K562 (cell line): ENCODE measurements at regions not wholly inside any gene's neighbourhood (a gene's known extent, or its start where the extent isn't known, plus 50 kb on each side); places are given as distances from the start of the nearest gene placed in this dataset.

ENCODE experiments used
- ATAC-seq: fragments of 200-7000 bp; cut with Tn5 transposase; 3 replicates; pipeline ENCODE4 v1.9.1; 2020; ENCODE audit warnings: moderate library complexity
- BruUV-seq: library from RNA; stranded (reverse); fragments of 400-500 nt; replicated peaks from 2 replicates; lab custom pipeline; 2021; lab: Mats Ljungman, UMichigan
- CTCF ChIA-PET: fragments of 300-600 bp; formaldehyde crosslinking; extraction: SDS; loops from one replicate; lab custom pipeline; 2021; ENCODE audit warnings: low intra/inter-chr PET ratio; lab: Yijun Ruan, JAX
- POLR2A ChIA-PET: fragments of 300-600, 350-650 bp; sonication (Branson Sonifier 250); formaldehyde crosslinking; extraction: SDS; loops from one replicate; lab custom pipeline; 2021; ENCODE audit warnings: antibody characterized with exemption, inconsistent platforms; lab: Yijun Ruan, JAX
- DNase-seq, 4 experiments: peaks; one replicate each; pipeline versions ENCODE4 v3.0.0 to v3.0.0-alpha.2; 2011 to 2018; ENCODE audit warnings: low spot score in 3 of 4, mixed read lengths in 3 of 4; ENCODE audit errors: extremely low read depth in 1 of 4
- FAIRE-seq: peaks from 2 replicates; lab custom pipeline; 2011; peaks lifted over from hg19 to GRCh38; lab: Jason Lieb, UNC
- H2AFZ ChIP-seq: 2 replicates; pipeline ENCODE4 v1.6.0; 2011; ENCODE audit warnings: low read depth, low read length, control low read depth, inconsistent platforms
- H3K27ac ChIP-seq: fragments of 200-600 bp; 3 replicates; pipeline ENCODE4 v1.8.0; 2011; ENCODE audit warnings: low read depth, mild to moderate bottlenecking, control low read depth, inconsistent platforms, low read length, moderate library complexity, mixed read lengths; ENCODE audit errors: extremely low read depth
- H3K27me3 ChIP-seq, 2 experiments: fragments of 300-600 bp in 1 of 2; 2 replicates in 1 of 2; 3 replicates in 1 of 2; pipeline versions ENCODE4 v1.6.0 to v1.8.0; 2011; ENCODE audit warnings: inconsistent platforms in 2 of 2, low read length in 2 of 2, mild to moderate bottlenecking in 1 of 2, mixed read lengths in 1 of 2, moderate library complexity in 1 of 2; ENCODE audit not compliant: control insufficient read depth in 2 of 2, insufficient read depth in 2 of 2
- H3K36me3 ChIP-seq: fragments of 300-600 bp; 3 replicates; pipeline ENCODE4 v1.8.0; 2011; ENCODE audit warnings: mild to moderate bottlenecking, low read length, inconsistent platforms; ENCODE audit not compliant: control insufficient read depth, insufficient read depth
- H3K4me1 ChIP-seq, 2 experiments: fragments of 200-600 bp in 1 of 2; replicated peaks in 1 of 2; 2 replicates in 1 of 2; 3 replicates in 1 of 2; pipeline versions ENCODE4 v1.5.1 to v1.8.0; 2011; ENCODE audit warnings: inconsistent platforms in 2 of 2, low read length in 2 of 2, mild to moderate bottlenecking in 1 of 2, mixed read lengths in 1 of 2, moderate library complexity in 1 of 2; ENCODE audit not compliant: control insufficient read depth in 2 of 2, insufficient read depth in 2 of 2
- H3K4me2 ChIP-seq: 2 replicates; pipeline ENCODE4 v1.6.1; 2011; ENCODE audit warnings: low read length, control low read depth, inconsistent platforms, mixed read lengths; ENCODE audit not compliant: insufficient read depth
- H3K4me3 ChIP-seq: fragments of 200-600 bp; sonication (generic), shearing (Covaris generic); 2 replicates; pipeline ENCODE4 v1.5.1; 2016; ENCODE audit warnings: control low read depth, inconsistent platforms
- H3K79me2 ChIP-seq: fragments of 200-600 bp; 3 replicates; pipeline ENCODE4 v1.8.0; 2011; ENCODE audit warnings: low read length, inconsistent platforms; ENCODE audit not compliant: control insufficient read depth, insufficient read depth
- H3K9ac ChIP-seq, 2 experiments: 2 replicates each; pipeline versions ENCODE4 v1.6.0 to v1.6.1; 2011; ENCODE audit warnings: low read depth in 2 of 2, low read length in 2 of 2, control low read depth in 1 of 2, inconsistent platforms in 1 of 2, mild to moderate bottlenecking in 1 of 2, mixed read lengths in 1 of 2; ENCODE audit not compliant: insufficient read depth in 1 of 2
- H3K9me1 ChIP-seq: one replicate; pipeline ENCODE4 v1.6.0; 2011; ENCODE audit warnings: inconsistent platforms, mild to moderate bottlenecking, low read length, moderate library complexity; ENCODE audit not compliant: control insufficient read depth, insufficient read depth
- H3K9me3 ChIP-seq: replicated peaks from 2 replicates; pipeline ENCODE4 v1.5.1; 2011; ENCODE audit warnings: low read depth, low read length, inconsistent platforms; ENCODE audit not compliant: control insufficient read depth, insufficient read depth
- H4K20me1 ChIP-seq: replicated peaks from 2 replicates; pipeline ENCODE4 v1.6.1; 2011; ENCODE audit warnings: low read length, inconsistent platforms, mixed read lengths; ENCODE audit not compliant: control insufficient read depth, insufficient read depth
- CHD1 ChIP-seq: fragments of 200-600 bp; sonication (generic); IDR thresholded peaks from one replicate; pipeline ENCODE4 v1.6.1; 2012; ENCODE audit warnings: mild to moderate bottlenecking, moderate library complexity, low read length, inconsistent platforms
- GMEB1 ChIP-seq: fragments of 250-450 bp; sonication (Bioruptor Pico); IDR thresholded peaks from 2 replicates; pipeline ENCODE4 v1.4.0; 2020; ENCODE audit warnings: mild to moderate bottlenecking
- ILF3 ChIP-seq: fragments of 450-650 bp; IDR thresholded peaks from 2 replicates; pipeline ENCODE4 v1.6.1; 2018; ENCODE audit warnings: antibody characterized with exemption, mild to moderate bottlenecking, moderate library complexity, borderline replicate concordance
- NFXL1 ChIP-seq: fragments of 450-650 bp; formaldehyde crosslinking; IDR thresholded peaks from 2 replicates; pipeline ENCODE4 v1.4.0; 2021; ENCODE audit warnings: mild to moderate bottlenecking
- POLR2G ChIP-seq: fragments of 200-400 bp; formaldehyde crosslinking; IDR thresholded peaks from 2 replicates; pipeline ENCODE4 v1.6.1; 2017; ENCODE audit warnings: low read depth, mild to moderate bottlenecking, antibody characterized with exemption, low read length, moderate library complexity
- ZNF551 ChIP-seq: fragments of 250-450 bp; sonication (Bioruptor Pico); IDR thresholded peaks from 2 replicates; pipeline ENCODE4 v1.5.0; 2021; ENCODE audit warnings: mild to moderate bottlenecking, moderate library complexity
- WGBS: fragments of 100-300 bp; shearing (Covaris generic); methylation state at CpG from one replicate; pipeline ENCODE4 v1.1.6; 2016; ENCODE audit warnings: low coverage, mixed read lengths; ENCODE audit not compliant: insufficient coverage; ENCODE audit errors: missing lambda C conversion rate; 5-methylcytosine and 5-hydroxymethylcytosine counted together
- in situ Hi-C: fragments of 300-500 bp; cut with MboI; formaldehyde crosslinking; loops from 4 replicates; pipeline ENCODE4 v1.15.0; 2018; ENCODE audit warnings: inconsistent platforms, mixed read lengths
- intact Hi-C: fragments of 100-400 bp; cut with micrococcal nuclease; formaldehyde crosslinking; loops from 2 replicates; pipeline ENCODE4 v1.14.2; 2022

- 0% methylated on average over 2 of the region's 2 CpGs for WGBS
- POLR2A ChIA-PET, result interaction anchor here (0.6 kb wide), 1 partner anchor 465 kb away, joined by 3 read pairs; no protein-coding TSS in a partner anchor
- Histone ChIP-seq H3K79me2 (no peaks in the 10 kb centered on the region), H3K9me3 (peaks cover 3% of the 10 kb centered on the region; the same call in 1 of the 2 replicates), H3K9me1 (no peaks in the 10 kb centered on the region), H3K9ac (no peak overlapping the region), H3K4me2 (no peak overlapping the region), H3K4me1 (no peaks in the 10 kb centered on the region), H3K27ac (no peak overlapping the region), H3K36me3 (no peaks in the 10 kb centered on the region), H2AFZ (no peak overlapping the region), H3K27me3 (peaks cover 0 to 7% of the 10 kb centered on the region in 2 experiments; a peak in 1 of 5 replicates), H3K4me3 (no peak overlapping the region), H4K20me1 (no peaks in the 10 kb centered on the region)
- FAIRE-seq (no peak), ATAC-seq (no peak), DNase-seq (peak in 1 of 4 experiments; percentile 1)
- no TSS peak for BruUV-seq
- in situ Hi-C loops (no loop called here), intact Hi-C loops (no loop called here)
- TF ChIP-seq GMEB1 (CRISPR knock-in tag) (no peak), NFXL1 (CRISPR knock-in tag) (no peak), POLR2G (no peak), ZNF551 (CRISPR knock-in tag) (no peak), CHD1 (no peak), ILF3 (no peak)
- CTCF ChIA-PET, result no interaction called here
These were observed 84.2 kb upstream of the IKZF1 start for GRCh38 chr7:50220273-50220672.
